Thyroid gland (tissue), 4 donors: ENCODE measurements at regions not wholly inside any gene's neighbourhood (a gene's known extent, or its start where the extent isn't known, plus 50 kb on each side); places are given as distances from the start of the nearest gene placed in this dataset.

Source experiments
- DNase-seq, 2 donors: peaks; one replicate each; pipeline ENCODE4 v3.0.0-alpha.2; 2019
- H3K27ac ChIP-seq, 3 donors: fragments of 200-600 bp; sonication (generic); 1 replicate in 2 of 3; 2 replicates in 1 of 3; pipeline ENCODE4 v1.5.1; 2016 to 2019; ENCODE audit warnings: mild to moderate bottlenecking in 1 of 3, moderate library complexity in 1 of 3
- H3K27me3 ChIP-seq: fragments of 200-600 bp; sonication (generic); one replicate; pipeline ENCODE4 v1.5.1; 2019
- H3K36me3 ChIP-seq, 2 donors: fragments of 200-600 bp; sonication (generic); one replicate each; pipeline ENCODE4 v1.5.1; 2016 to 2019
- H3K4me1 ChIP-seq, 2 donors: fragments of 200-600 bp; sonication (generic); one replicate each; pipeline ENCODE4 v1.5.1; 2017 to 2019
- H3K4me3 ChIP-seq, 3 donors: fragments of 200-600 bp; sonication (generic); replicated peaks in 1 of 3; 1 replicate in 2 of 3; 2 replicates in 1 of 3; pipeline ENCODE4 v1.5.1; 2016; ENCODE audit warnings: mild to moderate bottlenecking in 1 of 3
- H3K9me3 ChIP-seq: fragments of 200-600 bp; sonication (generic); one replicate; pipeline ENCODE4 v1.5.1; 2017
- POLR2A ChIP-seq, 2 donors: fragments of 450-650 bp; IDR thresholded peaks; one replicate each; pipeline ENCODE4 v1.6.1; 2017; ENCODE audit warnings: antibody characterized with exemption in 2 of 2, mild to moderate bottlenecking in 2 of 2, moderate library complexity in 1 of 2
- WGBS, 2 donors: methylation state at CpG; one replicate each; pipeline ENCODE4 v1.1.5; 2017; 5-methylcytosine and 5-hydroxymethylcytosine counted together
- intact Hi-C: fragments of 100-400 bp; cut with DNase I; formaldehyde crosslinking; loops from one replicate; pipeline ENCODE4 v1.15.1; 2023
- TF ChIP-seq, protein P1 (sequence below), 6 experiments: fragments of 200-600 bp in 3 of 6; fragments of 450-650 bp in 3 of 6; sonication (generic) in 3 of 6; IDR thresholded peaks; one replicate each; pipeline ENCODE4 v1.5.1; 2016 to 2019; ENCODE audit warnings: antibody characterized with exemption in 6 of 6, mild to moderate bottlenecking in 2 of 6, inconsistent platforms in 1 of 6, moderate library complexity in 1 of 6

GRCh38 chr4:138859254-138859653, 156.3 kb upstream of the NOCT start:
- intact Hi-C loops = no loop called here
- TF ChIP-seq, protein P1, sequence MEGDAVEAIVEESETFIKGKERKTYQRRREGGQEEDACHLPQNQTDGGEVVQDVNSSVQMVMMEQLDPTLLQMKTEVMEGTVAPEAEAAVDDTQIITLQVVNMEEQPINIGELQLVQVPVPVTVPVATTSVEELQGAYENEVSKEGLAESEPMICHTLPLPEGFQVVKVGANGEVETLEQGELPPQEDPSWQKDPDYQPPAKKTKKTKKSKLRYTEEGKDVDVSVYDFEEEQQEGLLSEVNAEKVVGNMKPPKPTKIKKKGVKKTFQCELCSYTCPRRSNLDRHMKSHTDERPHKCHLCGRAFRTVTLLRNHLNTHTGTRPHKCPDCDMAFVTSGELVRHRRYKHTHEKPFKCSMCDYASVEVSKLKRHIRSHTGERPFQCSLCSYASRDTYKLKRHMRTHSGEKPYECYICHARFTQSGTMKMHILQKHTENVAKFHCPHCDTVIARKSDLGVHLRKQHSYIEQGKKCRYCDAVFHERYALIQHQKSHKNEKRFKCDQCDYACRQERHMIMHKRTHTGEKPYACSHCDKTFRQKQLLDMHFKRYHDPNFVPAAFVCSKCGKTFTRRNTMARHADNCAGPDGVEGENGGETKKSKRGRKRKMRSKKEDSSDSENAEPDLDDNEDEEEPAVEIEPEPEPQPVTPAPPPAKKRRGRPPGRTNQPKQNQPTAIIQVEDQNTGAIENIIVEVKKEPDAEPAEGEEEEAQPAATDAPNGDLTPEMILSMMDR (IDR thresholded peaks at IDR 0.05) = no peak
- no peak for TF ChIP-seq POLR2A (IDR thresholded peaks at IDR 0.05)
- Histone ChIP-seq H3K36me3 (no peaks in the 10 kb centered on the region), H3K27me3 (no peaks in the 10 kb centered on the region), H3K4me1 (no peaks in the 10 kb centered on the region), H3K4me3 (no peak overlapping the region), H3K9me3 (no peaks in the 10 kb centered on the region), H3K27ac (no peak overlapping the region)
- 92 to 94% methylated on average over 4 of the region's 4 CpGs for WGBS, 2 donors
- DNase-seq = no peak

- H3K4me3 ChIP-seq = no peak overlapping the region
- intact Hi-C loops = no loop called here
- H3K4me1 ChIP-seq = no peaks in the 10 kb centered on the region
- TF ChIP-seq POLR2A (IDR thresholded peaks at IDR 0.05) = no peak
- no peaks in the 10 kb centered on the region for H3K36me3 ChIP-seq
- H3K27ac ChIP-seq = no peak overlapping the region
- H3K27me3 ChIP-seq = no peaks in the 10 kb centered on the region
- DNase-seq = no peak
- no peaks in the 10 kb centered on the region for H3K9me3 ChIP-seq
These were observed 157.2 kb upstream of the NOCT start for GRCh38 chr4:138858419-138858818.

GRCh38 chr4:138857416-138857815, 158.2 kb upstream of the NOCT start:
- Histone ChIP-seq H3K27ac (no peak overlapping the region), H3K4me1 (no peaks in the 10 kb centered on the region), H3K9me3 (no peaks in the 10 kb centered on the region), H3K36me3 (no peaks in the 10 kb centered on the region), H3K4me3 (no peak overlapping the region), H3K27me3 (no peaks in the 10 kb centered on the region)
- no peak for DNase-seq
- TF ChIP-seq, protein P1 (IDR thresholded peaks at IDR 0.05) = no peak
- TF ChIP-seq POLR2A (IDR thresholded peaks at IDR 0.05) = no peak
- intact Hi-C loops = no loop called here
- 88 to 93% methylated on average over 2 of the region's 2 CpGs for WGBS, 2 donors

DNA sequence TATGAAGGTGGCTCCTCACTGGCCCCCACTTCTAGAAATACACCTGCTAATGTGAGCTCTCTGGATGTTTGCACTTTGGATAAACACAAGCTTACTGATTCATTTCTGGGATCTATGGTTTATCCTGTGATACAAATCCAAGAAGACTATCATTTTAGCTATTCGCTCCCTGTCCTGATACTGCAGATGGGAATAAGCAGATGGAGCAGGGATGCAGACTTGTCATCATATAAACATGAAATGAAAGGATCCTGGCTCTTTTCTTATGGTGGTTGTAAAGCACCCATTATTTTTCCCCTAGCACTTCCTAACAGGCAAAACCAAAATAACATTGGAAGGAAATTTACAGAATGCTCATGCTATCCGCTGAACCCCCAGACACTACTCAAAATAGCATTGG, 162.9 kb upstream of the NOCT start:
- H3K27me3 ChIP-seq = no peaks in the 10 kb centered on the region
- H3K4me3 ChIP-seq = no peak overlapping the region
- intact Hi-C loops = no loop called here
- H3K9me3 ChIP-seq = no peaks in the 10 kb centered on the region
- no peak for TF ChIP-seq POLR2A (IDR thresholded peaks at IDR 0.05)
- TF ChIP-seq, protein P1 (IDR thresholded peaks at IDR 0.05) = no peak
- H3K27ac ChIP-seq = no peak overlapping the region
- WGBS, 2 donors = 86 to 87% methylated on average over 2 of the region's 2 CpGs
- peaks cover 4 to 6% of the 10 kb centered on the region in 2 donors for H3K4me1 ChIP-seq
- no peak for DNase-seq
- no peaks in the 10 kb centered on the region for H3K36me3 ChIP-seq

GRCh38 chr4:138851391-138852335, 163.9 kb upstream of the NOCT start:
- TF ChIP-seq, protein P1 (IDR thresholded peaks at IDR 0.05) = no peak
- TF ChIP-seq POLR2A (IDR thresholded peaks at IDR 0.05) = no peak
- no peak overlapping the region for H3K4me3 ChIP-seq
- no peaks in the 10 kb centered on the region for H3K9me3 ChIP-seq
- H3K27ac ChIP-seq = no peak overlapping the region
- peaks cover 4 to 6% of the 10 kb centered on the region in 2 donors for H3K4me1 ChIP-seq
- WGBS, 2 donors = 15 to 21% methylated on average over 17 of the region's 17 CpGs
- H3K36me3 ChIP-seq = no peaks in the 10 kb centered on the region
- no peaks in the 10 kb centered on the region for H3K27me3 ChIP-seq
- DNase-seq = peak in 1 of 2 donors; percentile 7
- intact Hi-C loops = no loop called here
